Loucy (cell line): ENCODE measurements at regions not wholly inside any gene's neighbourhood (a gene's known extent, or its start where the extent isn't known, plus 50 kb on each side); places are given as distances from the start of the nearest gene placed in this dataset.

Experiments
- H2AFZ ChIP-seq: fragments of 200-600 bp; sonication (generic); 2 replicates; pipeline ENCODE4 v1.6.0; 2016; ENCODE audit warnings: antibody characterized with exemption, mild to moderate bottlenecking, low read length, moderate library complexity
- H3F3A ChIP-seq: fragments of 200-600 bp; 2 replicates; pipeline ENCODE4 v1.6.0; 2016; ENCODE audit warnings: antibody characterized with exemption, low read depth, mild to moderate bottlenecking
- H3K27me3 ChIP-seq: fragments of 200-600 bp; sonication (generic); 2 replicates; pipeline ENCODE4 v1.6.1; 2014; ENCODE audit warnings: low read length, mild to moderate bottlenecking; ENCODE audit not compliant: insufficient read depth, poor library complexity, severe bottlenecking
- H3K36me3 ChIP-seq: fragments of 200-600 bp; sonication (generic); 2 replicates; pipeline ENCODE4 v1.6.1; 2016; ENCODE audit warnings: low read length; ENCODE audit not compliant: insufficient read depth
- H3K4me1 ChIP-seq: fragments of 200-600 bp; sonication (generic); 2 replicates; pipeline ENCODE4 v1.5.1; 2014; ENCODE audit warnings: low read length, mild to moderate bottlenecking; ENCODE audit not compliant: insufficient read depth, poor library complexity, severe bottlenecking
- H3K4me2 ChIP-seq: fragments of 200-600 bp; sonication (generic); 2 replicates; pipeline ENCODE4 v1.6.0; 2014; ENCODE audit warnings: antibody characterized with exemption, low read length, low read depth, mild to moderate bottlenecking; ENCODE audit not compliant: poor library complexity, severe bottlenecking
- H3K4me3 ChIP-seq: fragments of 200-600 bp; sonication (generic); 2 replicates; pipeline ENCODE4 v1.5.1; 2014; ENCODE audit warnings: low read length, mild to moderate bottlenecking, mixed read lengths; ENCODE audit not compliant: poor library complexity, severe bottlenecking
- H3K79me2 ChIP-seq: fragments of 200-600 bp; sonication (generic); 2 replicates; pipeline ENCODE4 v1.6.1; 2014; ENCODE audit warnings: low read length; ENCODE audit not compliant: insufficient read depth
- H3K9ac ChIP-seq: fragments of 200-600 bp; sonication (generic); 2 replicates; pipeline ENCODE4 v1.6.0; 2014; ENCODE audit warnings: mild to moderate bottlenecking, low read depth, low read length, moderate library complexity; ENCODE audit not compliant: poor library complexity, severe bottlenecking
- H3K9me2 ChIP-seq: fragments of 200-600 bp; sonication (generic); replicated peaks from 2 replicates; pipeline ENCODE4 v1.6.1; 2016; ENCODE audit warnings: low read depth, low read length, mixed read lengths
- H3K9me3 ChIP-seq: fragments of 200-600 bp; sonication (generic); 2 replicates; pipeline ENCODE4 v1.6.1; 2014; ENCODE audit warnings: mild to moderate bottlenecking, antibody characterized with exemption, low read length, low read depth; ENCODE audit not compliant: insufficient read depth
- H4K20me1 ChIP-seq: fragments of 200-600 bp; sonication (generic); 2 replicates; pipeline ENCODE4 v1.6.0; 2014; ENCODE audit warnings: antibody characterized with exemption, low read length, mild to moderate bottlenecking; ENCODE audit not compliant: insufficient read depth, poor library complexity, severe bottlenecking
- CTCF ChIP-seq: fragments of 200-600 bp; sonication (generic); conservative IDR thresholded peaks from 2 replicates; pipeline ENCODE4 v1.5.1; 2014; ENCODE audit warnings: mild to moderate bottlenecking, antibody characterized with exemption, low read length
- EZH2phosphoT487 ChIP-seq: fragments of 200-600 bp; IDR thresholded peaks from 2 replicates; pipeline ENCODE4 v1.6.1; 2018; ENCODE audit warnings: antibody characterized with exemption, mild to moderate bottlenecking, moderate library complexity, borderline replicate concordance

GRCh38 chrX:39580043-39580442 lies 517.7 kb downstream of the BCOR start:
- H3K9me2 ChIP-seq, result no peaks in the 10 kb centered on the region
- no peaks in the 10 kb centered on the region for H3K79me2 ChIP-seq
- H3K27me3 ChIP-seq, result no peaks in the 10 kb centered on the region
- no peak overlapping the region for H3K9ac ChIP-seq
- H3K36me3 ChIP-seq, result no peaks in the 10 kb centered on the region
- H3K9me3 ChIP-seq, result no peaks in the 10 kb centered on the region
- no peak overlapping the region for H2AFZ ChIP-seq
- peaks cover 28% of the 10 kb centered on the region for H3K4me1 ChIP-seq
- H3K4me2 ChIP-seq, result no peak overlapping the region
- H4K20me1 ChIP-seq, result no peaks in the 10 kb centered on the region
- no peaks in the 10 kb centered on the region for H3F3A ChIP-seq
- TF ChIP-seq CTCF (no peak), EZH2phosphoT487 (no peak)
- H3K4me3 ChIP-seq, result no peak overlapping the region

- no peak for TF ChIP-seq CTCF
- no peak for TF ChIP-seq EZH2phosphoT487
- H3K79me2 ChIP-seq, result no peaks in the 10 kb centered on the region
- H2AFZ ChIP-seq, result no peak overlapping the region
- H3K27me3 ChIP-seq, result no peaks in the 10 kb centered on the region
- H3F3A ChIP-seq, result no peaks in the 10 kb centered on the region
- H3K4me2 ChIP-seq, result no peak overlapping the region
- peaks cover 26% of the 10 kb centered on the region for H3K4me1 ChIP-seq
- no peaks in the 10 kb centered on the region for H3K36me3 ChIP-seq
- H3K4me3 ChIP-seq, result no peak overlapping the region
- H3K9me2 ChIP-seq, result no peaks in the 10 kb centered on the region
- no peak overlapping the region for H3K9ac ChIP-seq
- H3K9me3 ChIP-seq, result no peaks in the 10 kb centered on the region
- H4K20me1 ChIP-seq, result no peaks in the 10 kb centered on the region
These were observed 516.3 kb downstream of the BCOR start for GRCh38 chrX:39581411-39581810.

- Histone ChIP-seq H3K36me3 (no peaks in the 10 kb centered on the region), H3K4me3 (no peak overlapping the region), H3K9me3 (no peaks in the 10 kb centered on the region), H3F3A (no peaks in the 10 kb centered on the region), H3K4me1 (peaks cover 19% of the 10 kb centered on the region), H3K4me2 (no peak overlapping the region), H4K20me1 (no peaks in the 10 kb centered on the region), H3K9ac (no peak overlapping the region), H3K79me2 (no peaks in the 10 kb centered on the region), H3K27me3 (no peaks in the 10 kb centered on the region), H3K9me2 (no peaks in the 10 kb centered on the region), H2AFZ (no peak overlapping the region)
- TF ChIP-seq EZH2phosphoT487, result no peak
- no peak for TF ChIP-seq CTCF
These were observed 515.7 kb downstream of the BCOR start for GRCh38 chrX:39582091-39582490.
